Inflammatory macrophage treated with lipopolysaccharide for 4 hours (primary cell): ENCODE measurements at regions not wholly inside any gene's neighbourhood (a gene's known extent, or its start where the extent isn't known, plus 50 kb on each side); places are given as distances from the start of the nearest gene placed in this dataset.

Source experiments
- DNase-seq: peaks from one replicate; pipeline ENCODE4 v3.0.0-alpha.2; 2020

GRCh38 chr12:94813314-94813713 lies 163.0 kb upstream of the TMCC3 start:
- no peak for DNase-seq

- no peak for DNase-seq
Observed at GRCh38 chr12:94812345-94812744, 162.0 kb upstream of the TMCC3 start.

GRCh38 chr12:94811611-94812010 lies 161.3 kb upstream of the TMCC3 start:
- DNase-seq = no peak

GRCh38 chr12:94807951-94808350 lies 157.6 kb upstream of the TMCC3 start:
- DNase-seq = no peak

- DNase-seq = peak; percentile 35
Observed at GRCh38 chr12:94806617-94807016, 156.3 kb upstream of the TMCC3 start.

GRCh38 chr12:94805749-94806529 lies 155.6 kb upstream of the TMCC3 start:
- peak; percentile 87 for DNase-seq

GRCh38 chr12:94803939-94804338 lies 153.6 kb upstream of the TMCC3 start:
- DNase-seq = no peak

- DNase-seq = no peak
Observed at GRCh38 chr12:94802796-94803195, 152.4 kb upstream of the TMCC3 start.

- DNase-seq = no peak
Observed at GRCh38 chr12:94801745-94802144, 151.4 kb upstream of the TMCC3 start.

- DNase-seq = no peak
Observed at GRCh38 chr12:94799136-94799535, 148.8 kb upstream of the TMCC3 start.

GRCh38 chr12:94798113-94798512 lies 147.8 kb upstream of the TMCC3 start:
- no peak for DNase-seq

- no peak for DNase-seq
Observed at GRCh38 chr12:94795520-94795919, 145.2 kb upstream of the TMCC3 start.

GRCh38 chr12:94795044-94795443 lies 144.7 kb upstream of the TMCC3 start:
- no peak for DNase-seq

GRCh38 chr12:94793191-94793595 lies 142.8 kb upstream of the TMCC3 start:
- DNase-seq = no peak

GRCh38 chr12:94792693-94793092 lies 142.3 kb upstream of the TMCC3 start:
- DNase-seq = peak; percentile 50

GRCh38 chr12:94791933-94792332 lies 141.6 kb upstream of the TMCC3 start:
- no peak for DNase-seq

- DNase-seq = no peak
Observed at GRCh38 chr12:94790825-94791224, 140.5 kb upstream of the TMCC3 start.

GRCh38 chr12:94790370-94790769 lies 140.0 kb upstream of the TMCC3 start:
- DNase-seq = no peak

GRCh38 chr12:94789510-94790225 lies 139.3 kb upstream of the TMCC3 start:
- no peak for DNase-seq

GRCh38 chr12:94788298-94788697 lies 137.9 kb upstream of the TMCC3 start:
- no peak for DNase-seq

GRCh38 chr12:94786906-94787305 lies 136.5 kb upstream of the TMCC3 start:
- DNase-seq = no peak

GRCh38 chr12:94783862-94784261 lies 133.5 kb upstream of the TMCC3 start:
- no peak for DNase-seq

GRCh38 chr12:94783343-94783742 lies 133.0 kb upstream of the TMCC3 start:
- no peak for DNase-seq

- DNase-seq = no peak
Observed at GRCh38 chr12:94781835-94782234, 131.5 kb upstream of the TMCC3 start.

GRCh38 chr12:94779485-94779884 lies 129.1 kb upstream of the TMCC3 start:
- DNase-seq = no peak
